ENCODE measurements at regions not wholly inside any gene's neighbourhood (a gene's known extent, or its start where the extent isn't known, plus 50 kb on each side); places are given as distances from the start of the nearest gene placed in this dataset.

- TF ChIP-seq POLR2A (IDR thresholded peaks at IDR 0.05) (no peak), CTCF (IDR thresholded peaks at IDR 0.05) (no peak)
Measured at GRCh38 chr5:33203931-33204330, 236.8 kb upstream of the TARS1 start.

All from stomach (tissue), 4 donors.